ENCODE measurements at regions not wholly inside any gene's neighbourhood (a gene's known extent, or its start where the extent isn't known, plus 50 kb on each side); places are given as distances from the start of the nearest gene placed in this dataset.

DNA sequence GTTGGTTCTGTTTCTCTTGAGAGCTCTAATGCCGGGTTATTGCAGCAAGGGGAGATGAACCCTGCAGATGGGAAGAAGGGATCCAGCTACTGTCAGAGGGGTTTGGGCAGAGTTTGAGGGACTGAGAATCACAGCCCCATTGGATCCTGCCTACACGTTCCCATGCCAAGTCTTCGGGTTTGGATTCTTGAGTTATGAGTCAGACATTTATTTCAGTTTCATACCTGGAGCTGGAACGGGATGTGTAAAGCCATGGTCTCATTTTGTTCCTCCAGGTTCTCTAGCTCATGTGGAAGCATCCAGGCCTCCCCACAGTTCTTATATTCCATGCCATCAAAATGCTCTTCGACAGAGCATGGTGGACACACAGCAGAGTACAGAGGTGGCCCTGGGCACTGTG is 275.4 kb upstream of the IRX4 start:
- H3K27me3 ChIP-seq (ENCODE audit: control insufficient read depth in 2 of 2, insufficient read depth in 2 of 2, low read length in 2 of 2), result no peaks in the 10 kb centered on the region
- intact Hi-C loops (cut with micrococcal nuclease) (no loop called here), dilution Hi-C loops (cut with MboI; ENCODE audit: extremely low pct_ligation_motif_present, low sequenced_read_pairs) (no loop called here)
- FAIRE-seq (no peak), DNase-seq (ENCODE audit: low read depth, low spot score) (no peak)
- no peaks in the 10 kb centered on the region for H4K20me1 ChIP-seq (replicated peaks; ENCODE audit: control insufficient read depth, extremely low read depth, insufficient read depth, low read length)
- ChIA-PET POLR2A (no interaction called here), CTCF (no interaction called here)
- no peaks in the 10 kb centered on the region for H3K36me3 ChIP-seq (ENCODE audit: control insufficient read depth in 2 of 2, extremely low read depth in 1 of 2, insufficient read depth in 2 of 2, low read length in 2 of 2)
- H3K4me1 ChIP-seq (ENCODE audit: control insufficient read depth, extremely low read depth, insufficient read depth, low read length), result no peaks in the 10 kb centered on the region
- H2AFZ ChIP-seq (ENCODE audit: low read depth, low read length), result no peak overlapping the region
- TF ChIP-seq, protein P1, sequence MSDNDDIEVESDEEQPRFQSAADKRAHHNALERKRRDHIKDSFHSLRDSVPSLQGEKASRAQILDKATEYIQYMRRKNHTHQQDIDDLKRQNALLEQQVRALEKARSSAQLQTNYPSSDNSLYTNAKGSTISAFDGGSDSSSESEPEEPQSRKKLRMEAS (IDR thresholded peaks at IDR 0.05; ENCODE audit: insufficient read depth, insufficient read length), result no peak
- TF ChIP-seq FOS (IDR thresholded peaks at IDR 0.05; ENCODE audit: borderline replicate concordance, insufficient read depth, low read length) (no peak), EZH2 (IDR thresholded peaks at IDR 0.05; ENCODE audit: borderline replicate concordance, low read depth, low read length, severe bottlenecking) (no peak), GATA2 (IDR thresholded peaks at IDR 0.05; ENCODE audit: insufficient read depth, insufficient read length, low read depth, low read length) (no peak), POLR2A (IDR thresholded peaks at IDR 0.05; ENCODE audit: low read depth, low read length) (no peak), MYC (IDR thresholded peaks at IDR 0.05; ENCODE audit: low read depth, low read length) (no peak), JUN (IDR thresholded peaks at IDR 0.05; ENCODE audit: borderline replicate concordance, insufficient read depth, insufficient read length, low read depth) (no peak), POLR2AphosphoS5 (IDR thresholded peaks at IDR 0.05; ENCODE audit: insufficient read depth, low read depth, low read length) (no peak)
- TF ChIP-seq, protein P2, sequence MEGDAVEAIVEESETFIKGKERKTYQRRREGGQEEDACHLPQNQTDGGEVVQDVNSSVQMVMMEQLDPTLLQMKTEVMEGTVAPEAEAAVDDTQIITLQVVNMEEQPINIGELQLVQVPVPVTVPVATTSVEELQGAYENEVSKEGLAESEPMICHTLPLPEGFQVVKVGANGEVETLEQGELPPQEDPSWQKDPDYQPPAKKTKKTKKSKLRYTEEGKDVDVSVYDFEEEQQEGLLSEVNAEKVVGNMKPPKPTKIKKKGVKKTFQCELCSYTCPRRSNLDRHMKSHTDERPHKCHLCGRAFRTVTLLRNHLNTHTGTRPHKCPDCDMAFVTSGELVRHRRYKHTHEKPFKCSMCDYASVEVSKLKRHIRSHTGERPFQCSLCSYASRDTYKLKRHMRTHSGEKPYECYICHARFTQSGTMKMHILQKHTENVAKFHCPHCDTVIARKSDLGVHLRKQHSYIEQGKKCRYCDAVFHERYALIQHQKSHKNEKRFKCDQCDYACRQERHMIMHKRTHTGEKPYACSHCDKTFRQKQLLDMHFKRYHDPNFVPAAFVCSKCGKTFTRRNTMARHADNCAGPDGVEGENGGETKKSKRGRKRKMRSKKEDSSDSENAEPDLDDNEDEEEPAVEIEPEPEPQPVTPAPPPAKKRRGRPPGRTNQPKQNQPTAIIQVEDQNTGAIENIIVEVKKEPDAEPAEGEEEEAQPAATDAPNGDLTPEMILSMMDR (IDR thresholded peaks at IDR 0.05; ENCODE audit: extremely low read depth in 1 of 2, insufficient read depth in 1 of 2, low read depth in 1 of 2, low read length in 2 of 2), result no peak
- H3K4me2 ChIP-seq (ENCODE audit: insufficient read depth, low read length), result no peak overlapping the region
- H3K79me2 ChIP-seq (ENCODE audit: control insufficient read depth, insufficient read depth, low read length), result no peaks in the 10 kb centered on the region
- no peak overlapping the region for H3K27ac ChIP-seq (ENCODE audit: insufficient read depth, low read depth, low read length)
- no peaks in the 10 kb centered on the region for H3K9me3 ChIP-seq (replicated peaks; ENCODE audit: control insufficient read depth, insufficient read depth, low read length)
- H3K4me3 ChIP-seq (replicated peaks in 1 of 3; ENCODE audit: insufficient read depth in 1 of 3, low read depth in 1 of 3, low read length in 3 of 3), result no peak overlapping the region
- no peaks in the 10 kb centered on the region for H3K9me1 ChIP-seq (replicated peaks; ENCODE audit: control insufficient read depth, extremely low read depth, insufficient read depth, low read length)
- H3K9ac ChIP-seq (replicated peaks; ENCODE audit: extremely low read depth, insufficient read depth, low read length), result no peak overlapping the region
- BruUV-seq (replicated peaks), result no TSS peak

All from endothelial cell of umbilical vein (primary cell).